IMR-90 (cell line): ENCODE measurements at regions not wholly inside any gene's neighbourhood (a gene's known extent, or its start where the extent isn't known, plus 50 kb on each side); places are given as distances from the start of the nearest gene placed in this dataset.

ENCODE experiments used
- BHLHE40 ChIP-seq: fragments of 150-350 bp; IDR thresholded peaks from 2 replicates; pipeline ENCODE4 v1.6.1; 2016; ENCODE audit warnings: mild to moderate bottlenecking, low read depth, low read length
- CEBPB ChIP-seq: IDR thresholded peaks from 2 replicates; pipeline ENCODE4 v1.6.1; 2012; ENCODE audit warnings: low read depth, low read length, improper control_type of control experiment
- FOS ChIP-seq: fragments of 150-350 bp; IDR thresholded peaks from 2 replicates; pipeline ENCODE4 v1.6.1; 2016; ENCODE audit warnings: low read depth, low read length
- MXI1 ChIP-seq: IDR thresholded peaks from 2 replicates; pipeline ENCODE4 v1.6.1; 2012; ENCODE audit warnings: low read depth, mild to moderate bottlenecking, low read length, moderate library complexity, borderline replicate concordance
- NFE2L2 ChIP-seq: fragments of 150-350 bp; IDR thresholded peaks from 2 replicates; pipeline ENCODE4 v1.6.1; 2016; ENCODE audit warnings: low read depth, mild to moderate bottlenecking, low read length
- POLR2A ChIP-seq: IDR thresholded peaks from 2 replicates; pipeline ENCODE4 v1.6.1; 2012; ENCODE audit warnings: mild to moderate bottlenecking, low read depth, low read length
- RAD21 ChIP-seq: IDR thresholded peaks from 2 replicates; pipeline ENCODE4 v1.6.1; 2012; ENCODE audit warnings: low read length, improper control_type of control experiment
- RCOR1 ChIP-seq: IDR thresholded peaks from 2 replicates; pipeline ENCODE4 v1.6.1; 2012; ENCODE audit warnings: mild to moderate bottlenecking, low read length, improper control_type of control experiment; ENCODE audit not compliant: insufficient replicate concordance
- RFX5 ChIP-seq: IDR thresholded peaks from 2 replicates; pipeline ENCODE4 v1.8.0; 2012; ENCODE audit warnings: low read depth, mild to moderate bottlenecking, low read length, moderate library complexity
- SMC3 ChIP-seq: fragments of 150-350 bp; IDR thresholded peaks from 2 replicates; pipeline ENCODE4 v1.6.1; 2016; ENCODE audit warnings: low read depth, mild to moderate bottlenecking, antibody characterized with exemption, low read length, moderate library complexity
- TF ChIP-seq, protein P1 (sequence below): conservative IDR thresholded peaks from 2 replicates; pipeline ENCODE4 v1.5.1; 2012; ENCODE audit warnings: mild to moderate bottlenecking, low read depth, low read length, improper control_type of control experiment
- TF ChIP-seq, protein P2 (sequence below): fragments of 150-350 bp; IDR thresholded peaks from 2 replicates; pipeline ENCODE4 v1.6.1; 2017; ENCODE audit warnings: mild to moderate bottlenecking, antibody characterized with exemption, low read length, low read depth
- TF ChIP-seq, protein P3 (sequence below): fragments of 150-350 bp; IDR thresholded peaks from 2 replicates; pipeline ENCODE4 v1.6.1; 2016; ENCODE audit warnings: low read depth, mild to moderate bottlenecking, low read length, moderate library complexity, borderline replicate concordance

DNA sequence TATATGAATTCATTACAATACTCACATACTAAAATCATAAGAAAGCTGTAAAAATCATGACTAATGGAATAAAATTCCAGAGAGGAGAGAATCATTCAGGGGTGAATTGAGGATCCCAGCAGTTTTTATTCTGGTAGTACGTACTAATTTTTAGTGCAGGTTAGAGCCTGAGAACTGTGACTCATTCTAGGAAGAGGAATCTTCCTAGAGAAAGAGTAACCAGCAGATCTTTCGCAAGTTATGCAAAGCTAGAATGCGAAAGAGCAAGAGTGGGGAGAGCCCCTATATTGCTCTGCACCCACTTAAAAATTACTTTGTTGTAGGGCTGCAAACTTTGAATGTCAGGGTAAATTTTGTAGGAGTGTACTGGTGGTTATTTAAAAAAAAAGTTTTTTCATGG lies 303.6 kb upstream of the ARPP21 start:
- no peak for TF ChIP-seq POLR2A
- TF ChIP-seq SMC3, result no peak
- TF ChIP-seq, protein P1, sequence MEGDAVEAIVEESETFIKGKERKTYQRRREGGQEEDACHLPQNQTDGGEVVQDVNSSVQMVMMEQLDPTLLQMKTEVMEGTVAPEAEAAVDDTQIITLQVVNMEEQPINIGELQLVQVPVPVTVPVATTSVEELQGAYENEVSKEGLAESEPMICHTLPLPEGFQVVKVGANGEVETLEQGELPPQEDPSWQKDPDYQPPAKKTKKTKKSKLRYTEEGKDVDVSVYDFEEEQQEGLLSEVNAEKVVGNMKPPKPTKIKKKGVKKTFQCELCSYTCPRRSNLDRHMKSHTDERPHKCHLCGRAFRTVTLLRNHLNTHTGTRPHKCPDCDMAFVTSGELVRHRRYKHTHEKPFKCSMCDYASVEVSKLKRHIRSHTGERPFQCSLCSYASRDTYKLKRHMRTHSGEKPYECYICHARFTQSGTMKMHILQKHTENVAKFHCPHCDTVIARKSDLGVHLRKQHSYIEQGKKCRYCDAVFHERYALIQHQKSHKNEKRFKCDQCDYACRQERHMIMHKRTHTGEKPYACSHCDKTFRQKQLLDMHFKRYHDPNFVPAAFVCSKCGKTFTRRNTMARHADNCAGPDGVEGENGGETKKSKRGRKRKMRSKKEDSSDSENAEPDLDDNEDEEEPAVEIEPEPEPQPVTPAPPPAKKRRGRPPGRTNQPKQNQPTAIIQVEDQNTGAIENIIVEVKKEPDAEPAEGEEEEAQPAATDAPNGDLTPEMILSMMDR, result no peak
- no peak for TF ChIP-seq NFE2L2
- no peak for TF ChIP-seq FOS
- TF ChIP-seq, protein P2, sequence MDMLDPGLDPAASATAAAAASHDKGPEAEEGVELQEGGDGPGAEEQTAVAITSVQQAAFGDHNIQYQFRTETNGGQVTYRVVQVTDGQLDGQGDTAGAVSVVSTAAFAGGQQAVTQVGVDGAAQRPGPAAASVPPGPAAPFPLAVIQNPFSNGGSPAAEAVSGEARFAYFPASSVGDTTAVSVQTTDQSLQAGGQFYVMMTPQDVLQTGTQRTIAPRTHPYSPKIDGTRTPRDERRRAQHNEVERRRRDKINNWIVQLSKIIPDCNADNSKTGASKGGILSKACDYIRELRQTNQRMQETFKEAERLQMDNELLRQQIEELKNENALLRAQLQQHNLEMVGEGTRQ, result no peak
- no peak for TF ChIP-seq RFX5
- TF ChIP-seq RAD21, result no peak
- TF ChIP-seq CEBPB, result no peak
- no peak for TF ChIP-seq BHLHE40
- no peak for TF ChIP-seq RCOR1
- no peak for TF ChIP-seq MXI1
- TF ChIP-seq, protein P3, sequence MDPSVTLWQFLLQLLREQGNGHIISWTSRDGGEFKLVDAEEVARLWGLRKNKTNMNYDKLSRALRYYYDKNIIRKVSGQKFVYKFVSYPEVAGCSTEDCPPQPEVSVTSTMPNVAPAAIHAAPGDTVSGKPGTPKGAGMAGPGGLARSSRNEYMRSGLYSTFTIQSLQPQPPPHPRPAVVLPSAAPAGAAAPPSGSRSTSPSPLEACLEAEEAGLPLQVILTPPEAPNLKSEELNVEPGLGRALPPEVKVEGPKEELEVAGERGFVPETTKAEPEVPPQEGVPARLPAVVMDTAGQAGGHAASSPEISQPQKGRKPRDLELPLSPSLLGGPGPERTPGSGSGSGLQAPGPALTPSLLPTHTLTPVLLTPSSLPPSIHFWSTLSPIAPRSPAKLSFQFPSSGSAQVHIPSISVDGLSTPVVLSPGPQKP, result no peak
